ENCODE measurements at regions not wholly inside any gene's neighbourhood (a gene's known extent, or its start where the extent isn't known, plus 50 kb on each side); places are given as distances from the start of the nearest gene placed in this dataset.

GRCh38 chr20:17875106-17875980, 93.3 kb downstream of the SNX5 start:
- H3K9me3 ChIP-seq (ENCODE audit: low read depth, low read length): no peaks in the 10 kb centered on the region
- H3K9ac ChIP-seq (ENCODE audit: insufficient read length): no peak overlapping the region
- TF ChIP-seq POLR2AphosphoS5 (IDR thresholded peaks at IDR 0.05; ENCODE audit: borderline replicate concordance, low read depth, low read length) (no peak), EZH2 (IDR thresholded peaks at IDR 0.05) (no peak), FOXP2 (optimal IDR thresholded peaks at IDR 0.05; ENCODE audit: control extremely low read depth, extremely low read length, insufficient read depth) (no peak)
- DNase-seq (ENCODE audit: low read depth, low spot score): no peak
- 0 out of 2 replicates have a peak overlapping the region, but pooled peaks have one; percentile 37 for H3K4me3 ChIP-seq
- peak overlapping the region; percentile 51 for H3K27ac ChIP-seq
- H3K36me3 ChIP-seq (ENCODE audit: insufficient read depth, low read length): no peaks in the 10 kb centered on the region

GRCh38 chr20:17874271-17875105, 94.1 kb downstream of the SNX5 start:
- TF ChIP-seq POLR2AphosphoS5 (IDR thresholded peaks at IDR 0.05; ENCODE audit: borderline replicate concordance, low read depth, low read length) (no peak), EZH2 (IDR thresholded peaks at IDR 0.05) (no peak), FOXP2 (optimal IDR thresholded peaks at IDR 0.05; ENCODE audit: control extremely low read depth, extremely low read length, insufficient read depth) (no peak)
- Histone ChIP-seq H3K27ac (peak overlapping the region; percentile 51), H3K9me3 (ENCODE audit: low read depth, low read length) (no peaks in the 10 kb centered on the region), H3K36me3 (ENCODE audit: insufficient read depth, low read length) (no peaks in the 10 kb centered on the region), H3K4me3 (peak overlapping the region; percentile 41), H3K9ac (ENCODE audit: insufficient read length) (no peak overlapping the region)
- DNase-seq (ENCODE audit: low read depth, low spot score): no peak

- no peak overlapping the region for H3K27ac ChIP-seq
- no peaks in the 10 kb centered on the region for H3K9me3 ChIP-seq (ENCODE audit: low read depth, low read length)
- H3K9ac ChIP-seq (ENCODE audit: insufficient read length): peak overlapping the region; percentile 32
- peak overlapping the region; percentile 41 for H3K4me3 ChIP-seq
- TF ChIP-seq FOXP2 (optimal IDR thresholded peaks at IDR 0.05; ENCODE audit: control extremely low read depth, extremely low read length, insufficient read depth) (no peak), POLR2AphosphoS5 (IDR thresholded peaks at IDR 0.05; ENCODE audit: borderline replicate concordance, low read depth, low read length) (no peak), EZH2 (IDR thresholded peaks at IDR 0.05) (no peak)
- peak; percentile 26 for DNase-seq (ENCODE audit: low read depth, low spot score)
- H3K36me3 ChIP-seq (ENCODE audit: insufficient read depth, low read length): no peaks in the 10 kb centered on the region
Measured at GRCh38 chr20:17873410-17874270, 95.0 kb downstream of the SNX5 start.

GRCh38 chr20:17872959-17873358, 95.6 kb downstream of the SNX5 start:
- Histone ChIP-seq H3K9ac (ENCODE audit: insufficient read length) (no peak overlapping the region), H3K4me3 (no peak overlapping the region), H3K36me3 (ENCODE audit: insufficient read depth, low read length) (no peaks in the 10 kb centered on the region), H3K27ac (no peak overlapping the region), H3K9me3 (ENCODE audit: low read depth, low read length) (no peaks in the 10 kb centered on the region)
- no peak for TF ChIP-seq FOXP2 (optimal IDR thresholded peaks at IDR 0.05; ENCODE audit: control extremely low read depth, extremely low read length, insufficient read depth)
- no peak for TF ChIP-seq POLR2AphosphoS5 (IDR thresholded peaks at IDR 0.05; ENCODE audit: borderline replicate concordance, low read depth, low read length)
- TF ChIP-seq EZH2 (IDR thresholded peaks at IDR 0.05): no peak
- no peak for DNase-seq (ENCODE audit: low read depth, low spot score)

- Histone ChIP-seq H3K9me3 (ENCODE audit: low read depth, low read length) (no peaks in the 10 kb centered on the region), H3K4me3 (no peak overlapping the region), H3K36me3 (ENCODE audit: insufficient read depth, low read length) (no peaks in the 10 kb centered on the region), H3K27ac (no peak overlapping the region), H3K9ac (ENCODE audit: insufficient read length) (no peak overlapping the region)
- TF ChIP-seq POLR2AphosphoS5 (IDR thresholded peaks at IDR 0.05; ENCODE audit: borderline replicate concordance, low read depth, low read length) (no peak), FOXP2 (optimal IDR thresholded peaks at IDR 0.05; ENCODE audit: control extremely low read depth, extremely low read length, insufficient read depth) (no peak), EZH2 (IDR thresholded peaks at IDR 0.05) (no peak)
- DNase-seq (ENCODE audit: low read depth, low spot score): no peak
Measured at GRCh38 chr20:17872434-17872833, 96.2 kb downstream of the SNX5 start.

GRCh38 chr20:17871886-17872285, 96.7 kb downstream of the SNX5 start:
- no peaks in the 10 kb centered on the region for H3K36me3 ChIP-seq (ENCODE audit: insufficient read depth, low read length)
- no peak overlapping the region for H3K9ac ChIP-seq (ENCODE audit: insufficient read length)
- no peak overlapping the region for H3K4me3 ChIP-seq
- TF ChIP-seq POLR2AphosphoS5 (IDR thresholded peaks at IDR 0.05; ENCODE audit: borderline replicate concordance, low read depth, low read length) (no peak), EZH2 (IDR thresholded peaks at IDR 0.05) (no peak), FOXP2 (optimal IDR thresholded peaks at IDR 0.05; ENCODE audit: control extremely low read depth, extremely low read length, insufficient read depth) (no peak)
- H3K27ac ChIP-seq: no peak overlapping the region
- no peak for DNase-seq (ENCODE audit: low read depth, low spot score)
- H3K9me3 ChIP-seq (ENCODE audit: low read depth, low read length): no peaks in the 10 kb centered on the region

- Histone ChIP-seq H3K9ac (ENCODE audit: insufficient read length) (no peak overlapping the region), H3K27ac (no peak overlapping the region), H3K4me3 (no peak overlapping the region), H3K36me3 (ENCODE audit: insufficient read depth, low read length) (no peaks in the 10 kb centered on the region), H3K9me3 (ENCODE audit: low read depth, low read length) (no peaks in the 10 kb centered on the region)
- TF ChIP-seq EZH2 (IDR thresholded peaks at IDR 0.05): no peak
- no peak for TF ChIP-seq POLR2AphosphoS5 (IDR thresholded peaks at IDR 0.05; ENCODE audit: borderline replicate concordance, low read depth, low read length)
- no peak for TF ChIP-seq FOXP2 (optimal IDR thresholded peaks at IDR 0.05; ENCODE audit: control extremely low read depth, extremely low read length, insufficient read depth)
- peak; percentile 10 for DNase-seq (ENCODE audit: low read depth, low spot score)
Measured at GRCh38 chr20:17871181-17871580, 97.4 kb downstream of the SNX5 start.

Data from SK-N-MC (cell line).